ENCODE measurements at regions not wholly inside any gene's neighbourhood (a gene's known extent, or its start where the extent isn't known, plus 50 kb on each side); places are given as distances from the start of the nearest gene placed in this dataset.

GRCh38 chr6:114431641-114432040 lies 88.8 kb upstream of the HS3ST5 start:
- ChIA-PET CTCF (no interaction called here), POLR2A (ENCODE audit: low non-redundant PET) (interaction anchor here (0.6 kb wide), 1 partner anchor 629 kb away, joined by 3 read pairs; no protein-coding TSS in a partner anchor)
- H3K9me3 ChIP-seq (ENCODE audit: low read depth, low read length, poor library complexity, severe bottlenecking), result no peaks in the 10 kb centered on the region
- no peaks in the 10 kb centered on the region for H3K36me3 ChIP-seq (ENCODE audit: insufficient read depth, low read length, poor library complexity, severe bottlenecking)
- no peak for TF ChIP-seq EZH2 (IDR thresholded peaks at IDR 0.05; ENCODE audit: borderline replicate concordance, low read depth, low read length, poor library complexity, severe bottlenecking)
- no peak for TF ChIP-seq CTCF (conservative IDR thresholded peaks at IDR 0.05; ENCODE audit: low read depth, low read length)
- H3K27me3 ChIP-seq (replicated peaks; ENCODE audit: insufficient read depth, low read depth, low read length, poor library complexity), result no peaks in the 10 kb centered on the region
- H3K27ac ChIP-seq (ENCODE audit: low read depth, low read length, poor library complexity, severe bottlenecking), result no peak overlapping the region
- no peak for DNase-seq (ENCODE audit: low spot score)
- intact Hi-C loops (cut with micrococcal nuclease; ENCODE audit: unreplicated experiment), result no loop called here
- no peaks in the 10 kb centered on the region for H3K4me1 ChIP-seq (ENCODE audit: insufficient read depth, low read length, poor library complexity, severe bottlenecking)
- no TSS peak for BruUV-seq (replicated peaks)
- no peak overlapping the region for H3K4me3 ChIP-seq (ENCODE audit: low read depth, low read length, poor library complexity, severe bottlenecking)

- H3K36me3 ChIP-seq (ENCODE audit: insufficient read depth, low read length, poor library complexity, severe bottlenecking), result no peaks in the 10 kb centered on the region
- H3K9me3 ChIP-seq (ENCODE audit: low read depth, low read length, poor library complexity, severe bottlenecking), result no peaks in the 10 kb centered on the region
- ChIA-PET CTCF (no interaction called here), POLR2A (ENCODE audit: low non-redundant PET) (no interaction called here)
- intact Hi-C loops (cut with micrococcal nuclease; ENCODE audit: unreplicated experiment), result no loop called here
- TF ChIP-seq CTCF (conservative IDR thresholded peaks at IDR 0.05; ENCODE audit: low read depth, low read length) (no peak), EZH2 (IDR thresholded peaks at IDR 0.05; ENCODE audit: borderline replicate concordance, low read depth, low read length, poor library complexity, severe bottlenecking) (no peak)
- H3K27ac ChIP-seq (ENCODE audit: low read depth, low read length, poor library complexity, severe bottlenecking), result no peak overlapping the region
- BruUV-seq (replicated peaks), result no TSS peak
- no peaks in the 10 kb centered on the region for H3K27me3 ChIP-seq (replicated peaks; ENCODE audit: insufficient read depth, low read depth, low read length, poor library complexity)
- DNase-seq (ENCODE audit: low spot score), result no peak
- no peak overlapping the region for H3K4me3 ChIP-seq (ENCODE audit: low read depth, low read length, poor library complexity, severe bottlenecking)
- H3K4me1 ChIP-seq (ENCODE audit: insufficient read depth, low read length, poor library complexity, severe bottlenecking), result no peaks in the 10 kb centered on the region
Measured at GRCh38 chr6:114430534-114431124, 87.8 kb upstream of the HS3ST5 start.

GRCh38 chr6:114428341-114428740 lies 85.5 kb upstream of the HS3ST5 start:
- H3K4me1 ChIP-seq (ENCODE audit: insufficient read depth, low read length, poor library complexity, severe bottlenecking), result no peaks in the 10 kb centered on the region
- POLR2A ChIA-PET (ENCODE audit: low non-redundant PET), result no interaction called here
- no peaks in the 10 kb centered on the region for H3K36me3 ChIP-seq (ENCODE audit: insufficient read depth, low read length, poor library complexity, severe bottlenecking)

More at GRCh38 chr6:114428341-114428740, 85.5 kb upstream of the HS3ST5 start:
- BruUV-seq (replicated peaks), result no TSS peak
- H3K27ac ChIP-seq (ENCODE audit: low read depth, low read length, poor library complexity, severe bottlenecking), result no peak overlapping the region
- intact Hi-C loops (cut with micrococcal nuclease; ENCODE audit: unreplicated experiment), result no loop called here
- H3K4me3 ChIP-seq (ENCODE audit: low read depth, low read length, poor library complexity, severe bottlenecking), result no peak overlapping the region
- CTCF ChIA-PET, result no interaction called here
- no peak for DNase-seq (ENCODE audit: low spot score)
- H3K27me3 ChIP-seq (replicated peaks; ENCODE audit: insufficient read depth, low read depth, low read length, poor library complexity), result no peaks in the 10 kb centered on the region
- no peaks in the 10 kb centered on the region for H3K9me3 ChIP-seq (ENCODE audit: low read depth, low read length, poor library complexity, severe bottlenecking)
- TF ChIP-seq CTCF (conservative IDR thresholded peaks at IDR 0.05; ENCODE audit: low read depth, low read length), result no peak
- no peak for TF ChIP-seq EZH2 (IDR thresholded peaks at IDR 0.05; ENCODE audit: borderline replicate concordance, low read depth, low read length, poor library complexity, severe bottlenecking)

Measured in A673 (cell line).